ENCODE measurements at regions not wholly inside any gene's neighbourhood (a gene's known extent, or its start where the extent isn't known, plus 50 kb on each side); places are given as distances from the start of the nearest gene placed in this dataset.
"Not testable (repeated sequence)": the region's sequence is repeated elsewhere in the genome, so short reads cannot be mapped to it uniquely, and the experiment has no call there.

GRCh38 chr22:48401523-48401922, 1426.2 kb downstream of the BRD1 start:
- TF ChIP-seq, protein P1, sequence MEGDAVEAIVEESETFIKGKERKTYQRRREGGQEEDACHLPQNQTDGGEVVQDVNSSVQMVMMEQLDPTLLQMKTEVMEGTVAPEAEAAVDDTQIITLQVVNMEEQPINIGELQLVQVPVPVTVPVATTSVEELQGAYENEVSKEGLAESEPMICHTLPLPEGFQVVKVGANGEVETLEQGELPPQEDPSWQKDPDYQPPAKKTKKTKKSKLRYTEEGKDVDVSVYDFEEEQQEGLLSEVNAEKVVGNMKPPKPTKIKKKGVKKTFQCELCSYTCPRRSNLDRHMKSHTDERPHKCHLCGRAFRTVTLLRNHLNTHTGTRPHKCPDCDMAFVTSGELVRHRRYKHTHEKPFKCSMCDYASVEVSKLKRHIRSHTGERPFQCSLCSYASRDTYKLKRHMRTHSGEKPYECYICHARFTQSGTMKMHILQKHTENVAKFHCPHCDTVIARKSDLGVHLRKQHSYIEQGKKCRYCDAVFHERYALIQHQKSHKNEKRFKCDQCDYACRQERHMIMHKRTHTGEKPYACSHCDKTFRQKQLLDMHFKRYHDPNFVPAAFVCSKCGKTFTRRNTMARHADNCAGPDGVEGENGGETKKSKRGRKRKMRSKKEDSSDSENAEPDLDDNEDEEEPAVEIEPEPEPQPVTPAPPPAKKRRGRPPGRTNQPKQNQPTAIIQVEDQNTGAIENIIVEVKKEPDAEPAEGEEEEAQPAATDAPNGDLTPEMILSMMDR (conservative IDR thresholded peaks at IDR 0.05; ENCODE audit: low read depth, low read length) = not testable (repeated sequence)
- TF ChIP-seq POLR2A, SMC3, USF2 (IDR thresholded peaks at IDR 0.05; ENCODE audit: low read depth, low read length): not testable (repeated sequence)
- TF ChIP-seq, protein P2, sequence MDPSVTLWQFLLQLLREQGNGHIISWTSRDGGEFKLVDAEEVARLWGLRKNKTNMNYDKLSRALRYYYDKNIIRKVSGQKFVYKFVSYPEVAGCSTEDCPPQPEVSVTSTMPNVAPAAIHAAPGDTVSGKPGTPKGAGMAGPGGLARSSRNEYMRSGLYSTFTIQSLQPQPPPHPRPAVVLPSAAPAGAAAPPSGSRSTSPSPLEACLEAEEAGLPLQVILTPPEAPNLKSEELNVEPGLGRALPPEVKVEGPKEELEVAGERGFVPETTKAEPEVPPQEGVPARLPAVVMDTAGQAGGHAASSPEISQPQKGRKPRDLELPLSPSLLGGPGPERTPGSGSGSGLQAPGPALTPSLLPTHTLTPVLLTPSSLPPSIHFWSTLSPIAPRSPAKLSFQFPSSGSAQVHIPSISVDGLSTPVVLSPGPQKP (IDR thresholded peaks at IDR 0.05; ENCODE audit: borderline replicate concordance, low read depth, low read length) = not testable (repeated sequence)

All from IMR-90 (cell line).